Smooth muscle cell (in vitro differentiated cells): ENCODE measurements at regions not wholly inside any gene's neighbourhood (a gene's known extent, or its start where the extent isn't known, plus 50 kb on each side); places are given as distances from the start of the nearest gene placed in this dataset.

Source experiments
- DNase-seq: peaks from one replicate; lab custom pipeline; 2025; ENCODE audit not compliant: unreplicated experiment; lab: John Stamatoyannopoulos, UW
- H2AFZ ChIP-seq: fragments of 200-600 bp; sonication (generic); 2 replicates; pipeline ENCODE4 v1.6.0; 2016; ENCODE audit warnings: antibody characterized with exemption, low read depth, mild to moderate bottlenecking
- H3F3A ChIP-seq: fragments of 200-600 bp; sonication (generic); 2 replicates; pipeline ENCODE4 v1.6.0; 2017; ENCODE audit warnings: antibody characterized with exemption, low read depth
- H3K27ac ChIP-seq: fragments of 200-600 bp; sonication (generic); 2 replicates; pipeline ENCODE4 v1.5.1; 2016; ENCODE audit warnings: low read depth, mild to moderate bottlenecking
- H3K27me3 ChIP-seq: fragments of 200-600 bp; sonication (generic); 2 replicates; pipeline ENCODE4 v1.6.1; 2016; ENCODE audit warnings: low read depth, mild to moderate bottlenecking
- H3K36me3 ChIP-seq: fragments of 200-600 bp; sonication (generic); 2 replicates; pipeline ENCODE4 v1.5.1; 2016; ENCODE audit warnings: low read depth
- H3K4me1 ChIP-seq: fragments of 200-600 bp; sonication (generic); 2 replicates; pipeline ENCODE4 v1.5.1; 2016; ENCODE audit warnings: low read depth
- H3K4me2 ChIP-seq: fragments of 200-600 bp; sonication (generic); 2 replicates; pipeline ENCODE4 v1.6.0; 2016; ENCODE audit warnings: mild to moderate bottlenecking
- H3K4me3 ChIP-seq: fragments of 200-600 bp; sonication (generic); 2 replicates; pipeline ENCODE4 v1.5.1; 2016; ENCODE audit warnings: mild to moderate bottlenecking
- H3K79me2 ChIP-seq: fragments of 200-600 bp; sonication (generic); 2 replicates; pipeline ENCODE4 v1.6.0; 2016; ENCODE audit warnings: low read depth, mild to moderate bottlenecking
- H3K9ac ChIP-seq: fragments of 200-600 bp; sonication (generic); 2 replicates; pipeline ENCODE4 v1.6.0; 2016; ENCODE audit warnings: low read depth
- H3K9me3 ChIP-seq: fragments of 200-600 bp; sonication (generic); replicated peaks from 2 replicates; pipeline ENCODE4 v1.5.1; 2016; ENCODE audit warnings: low read depth
- H4K20me1 ChIP-seq: fragments of 200-600 bp; sonication (generic); 2 replicates; pipeline ENCODE4 v1.6.0; 2016; ENCODE audit warnings: low read depth
- WGBS: methylation state at CpG from one replicate; pipeline ENCODE4 v1.1.7; 2016; ENCODE audit warnings: low lambda C conversion rate; 5-methylcytosine and 5-hydroxymethylcytosine counted together
- TF ChIP-seq, protein P1 (sequence below): fragments of 200-600 bp; sonication (generic); IDR thresholded peaks from 2 replicates; pipeline ENCODE4 v1.5.1; 2017; ENCODE audit warnings: borderline replicate concordance, mild to moderate bottlenecking, antibody characterized with exemption; ENCODE audit not compliant: insufficient read depth, poor library complexity, severe bottlenecking

DNA sequence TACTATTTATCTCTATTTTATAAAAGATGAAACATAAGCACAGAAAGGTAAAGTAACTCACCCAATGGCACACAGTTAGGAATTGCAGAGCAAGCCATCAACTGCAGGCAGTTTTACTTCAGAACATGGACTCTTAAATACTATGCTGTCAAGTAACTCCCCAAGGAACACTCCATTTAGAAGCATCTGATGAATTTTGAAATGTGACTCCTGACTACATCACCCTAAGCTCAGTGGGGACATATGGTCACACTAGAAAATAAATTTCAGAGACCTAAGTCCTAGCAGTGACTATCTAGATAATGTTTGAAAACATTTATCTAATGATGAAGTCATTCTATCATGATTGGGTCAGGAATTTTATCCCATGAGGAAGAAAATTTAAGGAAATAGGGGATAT lies 272.8 kb upstream of the ARRDC4 start:
- no peaks in the 10 kb centered on the region for H3K79me2 ChIP-seq
- H3K9ac ChIP-seq: no peak overlapping the region
- H3K36me3 ChIP-seq: no peaks in the 10 kb centered on the region
- no peaks in the 10 kb centered on the region for H3K27me3 ChIP-seq
- no peak overlapping the region for H3K4me3 ChIP-seq
- H3K4me1 ChIP-seq: no peaks in the 10 kb centered on the region
- no peak overlapping the region for H2AFZ ChIP-seq
- H3K4me2 ChIP-seq: no peak overlapping the region
- no peak overlapping the region for H3K27ac ChIP-seq
- TF ChIP-seq, protein P1, sequence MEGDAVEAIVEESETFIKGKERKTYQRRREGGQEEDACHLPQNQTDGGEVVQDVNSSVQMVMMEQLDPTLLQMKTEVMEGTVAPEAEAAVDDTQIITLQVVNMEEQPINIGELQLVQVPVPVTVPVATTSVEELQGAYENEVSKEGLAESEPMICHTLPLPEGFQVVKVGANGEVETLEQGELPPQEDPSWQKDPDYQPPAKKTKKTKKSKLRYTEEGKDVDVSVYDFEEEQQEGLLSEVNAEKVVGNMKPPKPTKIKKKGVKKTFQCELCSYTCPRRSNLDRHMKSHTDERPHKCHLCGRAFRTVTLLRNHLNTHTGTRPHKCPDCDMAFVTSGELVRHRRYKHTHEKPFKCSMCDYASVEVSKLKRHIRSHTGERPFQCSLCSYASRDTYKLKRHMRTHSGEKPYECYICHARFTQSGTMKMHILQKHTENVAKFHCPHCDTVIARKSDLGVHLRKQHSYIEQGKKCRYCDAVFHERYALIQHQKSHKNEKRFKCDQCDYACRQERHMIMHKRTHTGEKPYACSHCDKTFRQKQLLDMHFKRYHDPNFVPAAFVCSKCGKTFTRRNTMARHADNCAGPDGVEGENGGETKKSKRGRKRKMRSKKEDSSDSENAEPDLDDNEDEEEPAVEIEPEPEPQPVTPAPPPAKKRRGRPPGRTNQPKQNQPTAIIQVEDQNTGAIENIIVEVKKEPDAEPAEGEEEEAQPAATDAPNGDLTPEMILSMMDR: no peak
- H3F3A ChIP-seq: no peaks in the 10 kb centered on the region
- H3K9me3 ChIP-seq: no peaks in the 10 kb centered on the region
- DNase-seq: no peak
- no peaks in the 10 kb centered on the region for H4K20me1 ChIP-seq

DNA sequence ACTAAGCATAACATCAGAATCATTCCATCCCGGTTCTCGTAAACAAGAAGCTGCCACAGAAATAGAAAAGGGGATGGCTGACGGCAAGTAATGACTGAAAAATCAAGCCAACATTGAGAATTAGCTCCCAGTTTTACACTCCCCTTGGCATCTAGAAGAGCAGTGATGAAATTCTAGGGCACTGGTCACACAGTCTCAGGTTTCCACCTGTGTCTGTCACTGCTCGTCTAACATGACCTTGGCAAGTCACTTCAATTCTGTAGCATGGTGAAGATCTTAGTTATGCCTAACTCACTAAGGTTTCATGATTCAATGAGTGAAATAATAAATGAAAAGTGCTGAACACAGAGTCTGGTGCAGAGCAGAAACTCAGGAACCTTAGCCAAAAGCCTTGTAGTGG lies 272.3 kb upstream of the ARRDC4 start:
- no peak overlapping the region for H3K4me3 ChIP-seq
- no peak overlapping the region for H3K4me2 ChIP-seq
- no peaks in the 10 kb centered on the region for H3K36me3 ChIP-seq
- H3K9ac ChIP-seq: no peak overlapping the region
- no peaks in the 10 kb centered on the region for H3K27me3 ChIP-seq
- no peaks in the 10 kb centered on the region for H3K79me2 ChIP-seq
- H4K20me1 ChIP-seq: no peaks in the 10 kb centered on the region
- no peak overlapping the region for H3K27ac ChIP-seq
- TF ChIP-seq, protein P1: no peak
- no peaks in the 10 kb centered on the region for H3K4me1 ChIP-seq
- H3K9me3 ChIP-seq: no peaks in the 10 kb centered on the region
- DNase-seq: no peak
- 92% methylated on average over 4 of the region's 4 CpGs for WGBS
- H2AFZ ChIP-seq: no peak overlapping the region
- no peaks in the 10 kb centered on the region for H3F3A ChIP-seq

DNA sequence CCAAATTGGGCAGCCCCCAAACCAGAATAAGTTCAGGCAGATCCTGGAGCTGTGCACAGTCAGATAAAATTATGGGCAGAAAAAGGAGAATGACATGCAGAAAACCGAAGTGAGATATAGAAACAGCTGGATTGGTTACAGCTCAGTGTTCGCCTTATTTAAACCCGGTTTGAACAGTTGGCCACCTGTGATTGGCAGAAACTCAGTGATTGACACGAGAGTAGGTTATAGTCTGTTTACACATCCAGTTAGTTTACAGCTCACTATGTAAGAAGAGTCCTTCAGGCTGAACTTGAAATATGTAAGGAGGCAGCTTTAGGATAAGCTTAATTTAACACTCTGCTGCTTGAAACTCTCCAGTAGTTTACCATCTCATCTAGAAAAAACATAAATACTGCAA lies 271.6 kb upstream of the ARRDC4 start:
- Histone ChIP-seq H3K36me3 (no peaks in the 10 kb centered on the region), H3K79me2 (no peaks in the 10 kb centered on the region), H3K9ac (no peak overlapping the region), H3K4me2 (no peak overlapping the region), H3K4me3 (no peak overlapping the region), H3K27ac (no peak overlapping the region), H3F3A (no peaks in the 10 kb centered on the region), H3K27me3 (no peaks in the 10 kb centered on the region), H4K20me1 (no peaks in the 10 kb centered on the region), H3K4me1 (no peaks in the 10 kb centered on the region), H2AFZ (no peak overlapping the region), H3K9me3 (no peaks in the 10 kb centered on the region)
- no peak for DNase-seq
- TF ChIP-seq, protein P1: no peak
- WGBS: 93% methylated on average over 4 of the region's 4 CpGs

DNA sequence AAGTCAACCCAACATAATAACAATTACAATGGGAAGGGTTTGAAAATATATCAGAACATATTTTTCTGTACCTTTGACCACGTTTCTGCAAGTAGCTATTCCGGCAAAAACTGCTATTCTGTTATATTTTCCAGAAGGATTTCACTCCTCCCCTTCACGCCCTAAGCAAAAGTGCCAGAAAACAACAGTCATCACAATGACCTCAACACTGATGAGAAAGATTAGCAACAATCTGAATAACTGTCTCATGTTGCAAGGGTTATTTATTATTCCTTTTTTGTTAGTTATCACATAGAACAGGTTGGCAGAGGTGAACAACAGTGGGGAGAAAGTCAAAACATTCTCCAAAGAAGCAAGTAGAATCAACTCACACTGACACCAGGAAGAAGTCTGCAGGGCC lies 269.4 kb upstream of the ARRDC4 start:
- H3K4me3 ChIP-seq: no peak overlapping the region
- no peaks in the 10 kb centered on the region for H3K9me3 ChIP-seq
- no peaks in the 10 kb centered on the region for H3K4me1 ChIP-seq
- H2AFZ ChIP-seq: no peak overlapping the region
- H4K20me1 ChIP-seq: no peaks in the 10 kb centered on the region
- no peak overlapping the region for H3K4me2 ChIP-seq
- H3F3A ChIP-seq: no peaks in the 10 kb centered on the region
- 83% methylated on average over 3 of the region's 3 CpGs for WGBS
- no peaks in the 10 kb centered on the region for H3K79me2 ChIP-seq
- no peak overlapping the region for H3K9ac ChIP-seq
- DNase-seq: no peak
- no peak overlapping the region for H3K27ac ChIP-seq
- TF ChIP-seq, protein P1: no peak
- no peaks in the 10 kb centered on the region for H3K36me3 ChIP-seq
- no peaks in the 10 kb centered on the region for H3K27me3 ChIP-seq
